CD14-positive monocyte (primary cell): ENCODE measurements at regions not wholly inside any gene's neighbourhood (a gene's known extent, or its start where the extent isn't known, plus 50 kb on each side); places are given as distances from the start of the nearest gene placed in this dataset.

ENCODE experiments used
- DNase-seq, 3 donors: peaks; one replicate each; pipeline ENCODE4 v3.0.0-alpha.2; 2011 to 2022
- H2AFZ ChIP-seq: 2 replicates; pipeline ENCODE4 v1.6.0; 2012; ENCODE audit warnings: mild to moderate bottlenecking, low read depth, low read length, inconsistent platforms; ENCODE audit not compliant: insufficient read depth, poor library complexity, severe bottlenecking
- H3K27ac ChIP-seq, 2 donors: 1 replicate in 1 of 2; 2 replicates in 1 of 2; pipeline ENCODE4 v1.5.1; 2012 to 2013; ENCODE audit warnings: low read length in 2 of 2, control low read depth in 1 of 2, inconsistent platforms in 1 of 2, low read depth in 1 of 2, mild to moderate bottlenecking in 1 of 2
- H3K27me3 ChIP-seq, 2 donors: one replicate each; pipeline versions ENCODE4 v1.6.0 to v1.6.1; 2011 to 2013; ENCODE audit warnings: low read length in 2 of 2; ENCODE audit not compliant: control insufficient read depth in 2 of 2, insufficient read depth in 2 of 2
- H3K36me3 ChIP-seq, 2 donors: replicated peaks in 1 of 2; 1 replicate in 1 of 2; 2 replicates in 1 of 2; pipeline versions ENCODE4 v1.5.1 to v1.6.1; 2012 to 2013; ENCODE audit warnings: low read length in 2 of 2, control low read depth in 1 of 2, inconsistent platforms in 1 of 2, mild to moderate bottlenecking in 1 of 2; ENCODE audit not compliant: insufficient read depth in 2 of 2, control insufficient read depth in 1 of 2
- H3K4me1 ChIP-seq, 2 donors: 1 replicate in 1 of 2; 2 replicates in 1 of 2; pipeline versions ENCODE4 v1.5.1 to v1.6.1; 2012 to 2013; ENCODE audit warnings: low read length in 2 of 2, control low read depth in 1 of 2, inconsistent platforms in 1 of 2, mild to moderate bottlenecking in 1 of 2, moderate library complexity in 1 of 2; ENCODE audit not compliant: insufficient read depth in 2 of 2, control insufficient read depth in 1 of 2
- H3K4me2 ChIP-seq: replicated peaks from 2 replicates; pipeline ENCODE3; 2012; ENCODE audit warnings: low read length, moderate library complexity, mild to moderate bottlenecking; ENCODE audit not compliant: poor library complexity, severe bottlenecking; ENCODE audit errors: extremely low read depth
- H3K4me3 ChIP-seq, 3 experiments: fragments of 200-600 bp in 1 of 3; sonication (generic) in 1 of 3; replicated peaks in 1 of 3; 1 replicate in 2 of 3; 2 replicates in 1 of 3; pipeline ENCODE4 v1.5.1; 2011 to 2013; ENCODE audit warnings: low read length in 3 of 3, mild to moderate bottlenecking in 3 of 3, control low read depth in 2 of 3, low read depth in 2 of 3, inconsistent platforms in 1 of 3, moderate library complexity in 1 of 3
- H3K79me2 ChIP-seq: 2 replicates; pipeline ENCODE4 v1.6.0; 2012; ENCODE audit warnings: mild to moderate bottlenecking, control low read depth, inconsistent platforms, low read length, moderate library complexity; ENCODE audit not compliant: insufficient read depth
- H3K9ac ChIP-seq: 2 replicates; pipeline ENCODE4 v1.6.0; 2017; ENCODE audit warnings: low read length, mild to moderate bottlenecking; ENCODE audit not compliant: insufficient read depth, poor library complexity, severe bottlenecking
- H3K9me3 ChIP-seq, 2 donors: replicated peaks in 1 of 2; 1 replicate in 1 of 2; 2 replicates in 1 of 2; pipeline versions ENCODE4 v1.5.1 to v1.6.1; 2012 to 2013; ENCODE audit warnings: low read length in 2 of 2, control low read depth in 1 of 2; ENCODE audit not compliant: control insufficient read depth in 1 of 2, insufficient read depth in 1 of 2
- H4K20me1 ChIP-seq: 2 replicates; pipeline ENCODE4 v1.6.0; 2012; ENCODE audit warnings: mild to moderate bottlenecking, low read length, control low read depth, moderate library complexity; ENCODE audit not compliant: insufficient read depth
- H3K27ac Mint-ChIP-seq, 7 donors: one replicate each; pipeline ENCODE4 v1.8.0; 2020; ENCODE audit warnings: mild to moderate bottlenecking in 7 of 7, mixed read lengths in 7 of 7, moderate library complexity in 6 of 7, inconsistent platforms in 2 of 7
- H3K27me3 Mint-ChIP-seq, 3 donors: one replicate each; pipeline ENCODE4 v1.8.0; 2021 to 2022; ENCODE audit warnings: low read depth in 3 of 3, mild to moderate bottlenecking in 3 of 3, mixed read lengths in 3 of 3, moderate library complexity in 3 of 3, inconsistent platforms in 1 of 3
- H3K36me3 Mint-ChIP-seq, 2 donors: one replicate each; pipeline ENCODE4 v1.8.0; 2020; ENCODE audit warnings: mixed read lengths in 2 of 2, inconsistent platforms in 1 of 2, mild to moderate bottlenecking in 1 of 2
- H3K4me1 Mint-ChIP-seq: one replicate; pipeline ENCODE4 v1.8.0; 2020; ENCODE audit warnings: mild to moderate bottlenecking, mixed read lengths
- H3K4me3 Mint-ChIP-seq, 2 donors: one replicate each; pipeline ENCODE4 v1.8.0; 2020; ENCODE audit warnings: mild to moderate bottlenecking in 2 of 2, mixed read lengths in 2 of 2, moderate library complexity in 1 of 2
- H3K9me3 Mint-ChIP-seq, 7 donors: one replicate each; pipeline ENCODE4 v1.8.0; 2020 to 2022; ENCODE audit warnings: mixed read lengths in 7 of 7, mild to moderate bottlenecking in 6 of 7, moderate library complexity in 6 of 7, inconsistent platforms in 2 of 7
- WGBS: methylation state at CpG from one replicate; pipeline ENCODE4 v1.1.5; 2013; ENCODE audit warnings: missing lambda C conversion rate; ENCODE audit not compliant: insufficient coverage; 5-methylcytosine and 5-hydroxymethylcytosine counted together
- intact Hi-C, 2 donors: fragments of 100-400 bp; cut with micrococcal nuclease; formaldehyde crosslinking; loops; one replicate each; pipeline versions ENCODE4 v1.15.0 to v1.15.1; 2023
- TF ChIP-seq, protein P1 (sequence below): fragments of 200-600 bp; IDR thresholded peaks from one replicate; pipeline ENCODE4 v1.8.0; 2022; ENCODE audit warnings: antibody characterized with exemption, mild to moderate bottlenecking

DNA sequence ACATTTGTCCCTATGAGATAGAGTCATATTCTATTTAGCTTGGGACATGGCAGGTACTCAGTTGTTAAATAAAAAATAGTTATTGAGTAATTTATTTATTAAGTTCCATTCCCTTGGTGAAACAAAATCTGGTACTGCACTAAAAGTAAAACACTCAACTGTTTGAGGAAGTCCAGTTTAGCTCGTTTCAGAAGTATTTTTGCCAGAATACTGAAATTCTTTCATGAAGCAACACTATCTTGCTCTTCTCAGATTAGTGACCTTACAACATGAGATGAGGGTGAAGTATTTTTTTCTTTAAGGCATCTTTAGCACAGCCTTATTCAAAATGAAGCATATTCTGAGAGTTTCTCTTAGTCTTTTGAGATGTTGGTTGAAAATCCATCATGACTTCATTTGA lies 106.0 kb downstream of the ZNF365 start:
- H2AFZ ChIP-seq = no peak overlapping the region
- H3K27ac ChIP-seq = no peak overlapping the region
- H3K27ac Mint-ChIP-seq = peak overlapping the region in 2 of 7 donors; percentile 6 to 28
- WGBS = no CpG with 5 or more reads among the region's 1 CpG
- no peaks in the 10 kb centered on the region for H3K36me3 ChIP-seq
- peak in 1 of 3 donors; percentile 30 for DNase-seq
- no peak overlapping the region for H3K4me2 ChIP-seq
- H3K27me3 ChIP-seq = no peaks in the 10 kb centered on the region
- H3K4me1 Mint-ChIP-seq = peaks cover 30% of the 10 kb centered on the region
- H3K27me3 Mint-ChIP-seq = peaks cover 2 to 6% (median 2%) of the 10 kb centered on the region in 3 donors
- peaks cover 0 to 2% of the 10 kb centered on the region in 2 donors for H3K9me3 ChIP-seq
- H3K9me3 Mint-ChIP-seq = peaks cover 0 to 6% (median 2%) of the 10 kb centered on the region in 7 donors
- no peaks in the 10 kb centered on the region for H4K20me1 ChIP-seq
- no peak overlapping the region for H3K4me3 Mint-ChIP-seq
- TF ChIP-seq, protein P1, sequence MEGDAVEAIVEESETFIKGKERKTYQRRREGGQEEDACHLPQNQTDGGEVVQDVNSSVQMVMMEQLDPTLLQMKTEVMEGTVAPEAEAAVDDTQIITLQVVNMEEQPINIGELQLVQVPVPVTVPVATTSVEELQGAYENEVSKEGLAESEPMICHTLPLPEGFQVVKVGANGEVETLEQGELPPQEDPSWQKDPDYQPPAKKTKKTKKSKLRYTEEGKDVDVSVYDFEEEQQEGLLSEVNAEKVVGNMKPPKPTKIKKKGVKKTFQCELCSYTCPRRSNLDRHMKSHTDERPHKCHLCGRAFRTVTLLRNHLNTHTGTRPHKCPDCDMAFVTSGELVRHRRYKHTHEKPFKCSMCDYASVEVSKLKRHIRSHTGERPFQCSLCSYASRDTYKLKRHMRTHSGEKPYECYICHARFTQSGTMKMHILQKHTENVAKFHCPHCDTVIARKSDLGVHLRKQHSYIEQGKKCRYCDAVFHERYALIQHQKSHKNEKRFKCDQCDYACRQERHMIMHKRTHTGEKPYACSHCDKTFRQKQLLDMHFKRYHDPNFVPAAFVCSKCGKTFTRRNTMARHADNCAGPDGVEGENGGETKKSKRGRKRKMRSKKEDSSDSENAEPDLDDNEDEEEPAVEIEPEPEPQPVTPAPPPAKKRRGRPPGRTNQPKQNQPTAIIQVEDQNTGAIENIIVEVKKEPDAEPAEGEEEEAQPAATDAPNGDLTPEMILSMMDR = no peak
- no peak overlapping the region for H3K4me3 ChIP-seq
- peaks cover 20 to 32% of the 10 kb centered on the region in 2 donors for H3K4me1 ChIP-seq
- no peaks in the 10 kb centered on the region for H3K79me2 ChIP-seq
- no peak overlapping the region for H3K9ac ChIP-seq
- H3K36me3 Mint-ChIP-seq = no peaks in the 10 kb centered on the region
- intact Hi-C loops = loop anchor here in 1 of 2 donors (5.0 kb wide), 1 partner anchor 33 kb away; no protein-coding TSS in a partner anchor

DNA sequence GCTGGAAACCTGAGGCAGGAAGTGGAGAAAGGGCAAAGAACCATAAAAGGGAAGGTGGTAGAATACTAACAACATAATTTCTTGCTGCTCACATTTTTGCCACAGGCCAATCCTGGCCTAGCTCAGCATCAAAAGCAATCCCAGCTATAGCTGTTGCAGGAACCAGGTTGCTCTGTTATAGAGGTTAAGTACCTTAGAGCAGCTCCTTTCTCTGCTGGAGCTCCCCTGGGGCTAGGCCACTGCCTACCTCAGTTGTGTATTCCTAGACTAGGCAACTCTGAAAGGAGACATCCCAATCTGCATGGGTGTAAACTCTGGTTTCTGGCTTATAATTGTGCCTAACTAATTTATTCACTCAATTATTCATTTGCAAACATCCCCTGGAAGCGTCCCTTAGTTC lies 108.4 kb downstream of the ZNF365 start:
- peaks cover 0 to 4% (median 1%) of the 10 kb centered on the region in 7 donors for H3K9me3 Mint-ChIP-seq
- peaks cover 0 to 5% (median 2%) of the 10 kb centered on the region in 3 donors for H3K27me3 Mint-ChIP-seq
- no peaks in the 10 kb centered on the region for H3K36me3 Mint-ChIP-seq
- Histone ChIP-seq H3K36me3 (no peaks in the 10 kb centered on the region), H2AFZ (no peak overlapping the region), H3K4me3 (no peak overlapping the region), H3K27ac (no peak overlapping the region), H3K4me2 (no peak overlapping the region), H3K27me3 (no peaks in the 10 kb centered on the region), H3K79me2 (no peaks in the 10 kb centered on the region), H3K9me3 (no peaks in the 10 kb centered on the region), H4K20me1 (no peaks in the 10 kb centered on the region), H3K9ac (no peak overlapping the region), H3K4me1 (peaks cover 20 to 32% of the 10 kb centered on the region in 2 donors)
- H3K4me1 Mint-ChIP-seq = peaks cover 30% of the 10 kb centered on the region
- DNase-seq = no peak
- TF ChIP-seq, protein P1 = no peak
- H3K27ac Mint-ChIP-seq = no peak overlapping the region
- H3K4me3 Mint-ChIP-seq = no peak overlapping the region
- WGBS = no CpG with 5 or more reads among the region's 1 CpG
- intact Hi-C loops = loop anchor here in 1 of 2 donors (5.0 kb wide), 1 partner anchor 35 kb away; no protein-coding TSS in a partner anchor
